AG09319 (cell line): ENCODE measurements at regions not wholly inside any gene's neighbourhood (a gene's known extent, or its start where the extent isn't known, plus 50 kb on each side); places are given as distances from the start of the nearest gene placed in this dataset.

Experiments used
- DNase-seq: peaks from one replicate; pipeline ENCODE4 v3.0.0-alpha.2; 2010; ENCODE audit warnings: low read depth; ENCODE audit errors: extremely low read depth
- CTCF ChIP-seq: IDR thresholded peaks from 2 replicates; pipeline ENCODE4 v1.5.1; 2011; ENCODE audit warnings: low read depth, mild to moderate bottlenecking, inconsistent platforms, low read length, moderate library complexity

GRCh38 chr7:79734181-79734580 lies 280.7 kb upstream of the MAGI2 start:
- no peak for TF ChIP-seq CTCF
- DNase-seq: no peak

GRCh38 chr7:79732535-79732934 lies 279.1 kb upstream of the MAGI2 start:
- TF ChIP-seq CTCF: no peak

GRCh38 chr7:79730971-79731370 lies 277.5 kb upstream of the MAGI2 start:
- peak; percentile 3 for DNase-seq

More at GRCh38 chr7:79732535-79732934, 279.1 kb upstream of the MAGI2 start:
- DNase-seq: no peak

GRCh38 chr7:79723833-79724618 lies 270.6 kb upstream of the MAGI2 start:
- no peak for DNase-seq
- TF ChIP-seq CTCF: no peak

More at GRCh38 chr7:79730971-79731370, 277.5 kb upstream of the MAGI2 start:
- TF ChIP-seq CTCF: no peak

- DNase-seq: no peak
- TF ChIP-seq CTCF: no peak
Observed at GRCh38 chr7:79722217-79722616, 268.8 kb upstream of the MAGI2 start.

- TF ChIP-seq CTCF: no peak
- no peak for DNase-seq
Observed at GRCh38 chr7:79719216-79719615, 265.7 kb upstream of the MAGI2 start.

GRCh38 chr7:79716329-79716728 lies 262.9 kb upstream of the MAGI2 start:
- no peak for DNase-seq
- TF ChIP-seq CTCF: no peak
